ENCODE measurements at regions not wholly inside any gene's neighbourhood (a gene's known extent, or its start where the extent isn't known, plus 50 kb on each side); places are given as distances from the start of the nearest gene placed in this dataset.

DNA sequence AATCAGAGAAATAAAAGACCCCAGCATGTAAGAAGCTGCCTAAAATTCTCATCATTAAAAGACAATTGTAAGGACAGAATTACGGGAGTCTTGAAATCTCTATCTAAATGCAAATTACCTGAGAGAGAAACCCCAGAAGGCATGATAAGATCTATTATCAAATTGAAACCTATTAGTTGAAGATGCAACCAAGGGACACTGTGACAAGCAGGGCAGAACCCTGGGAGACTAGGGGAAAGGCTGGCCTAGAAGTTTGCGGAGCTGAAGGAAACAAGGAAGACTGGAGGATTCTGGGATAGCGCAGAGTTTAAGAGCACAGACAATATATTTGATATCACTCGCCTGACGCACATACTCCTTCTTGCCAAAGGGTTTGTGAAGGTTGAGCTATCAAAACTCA, 319.5 kb upstream of the CHAC2 start:
- Mint-ChIP-seq H3K27ac (no peak overlapping the region), H3K4me3 (no peak overlapping the region), H3K4me1 (no peaks in the 10 kb centered on the region), H3K9me3 (no peaks in the 10 kb centered on the region), H3K27me3 (peaks cover 2 to 4% of the 10 kb centered on the region in 2 donors), H3K36me3 (no peaks in the 10 kb centered on the region)
- CTCF ChIA-PET, result no interaction called here
- Histone ChIP-seq H3K4me3 (ENCODE audit: low read length) (no peak overlapping the region), H3K4me1 (ENCODE audit: insufficient read depth, low read length) (no peaks in the 10 kb centered on the region), H3K27ac (ENCODE audit: low read depth, low read length) (no peak overlapping the region), H3K36me3 (ENCODE audit: insufficient read depth, low read length) (no peaks in the 10 kb centered on the region), H3K27me3 (ENCODE audit: insufficient read depth, low read length, poor library complexity, severe bottlenecking) (no peaks in the 10 kb centered on the region), H3K9me3 (ENCODE audit: low read length) (no peaks in the 10 kb centered on the region)
- DNase-seq, result no peak
- POLR2A ChIA-PET, result no interaction called here

DNA sequence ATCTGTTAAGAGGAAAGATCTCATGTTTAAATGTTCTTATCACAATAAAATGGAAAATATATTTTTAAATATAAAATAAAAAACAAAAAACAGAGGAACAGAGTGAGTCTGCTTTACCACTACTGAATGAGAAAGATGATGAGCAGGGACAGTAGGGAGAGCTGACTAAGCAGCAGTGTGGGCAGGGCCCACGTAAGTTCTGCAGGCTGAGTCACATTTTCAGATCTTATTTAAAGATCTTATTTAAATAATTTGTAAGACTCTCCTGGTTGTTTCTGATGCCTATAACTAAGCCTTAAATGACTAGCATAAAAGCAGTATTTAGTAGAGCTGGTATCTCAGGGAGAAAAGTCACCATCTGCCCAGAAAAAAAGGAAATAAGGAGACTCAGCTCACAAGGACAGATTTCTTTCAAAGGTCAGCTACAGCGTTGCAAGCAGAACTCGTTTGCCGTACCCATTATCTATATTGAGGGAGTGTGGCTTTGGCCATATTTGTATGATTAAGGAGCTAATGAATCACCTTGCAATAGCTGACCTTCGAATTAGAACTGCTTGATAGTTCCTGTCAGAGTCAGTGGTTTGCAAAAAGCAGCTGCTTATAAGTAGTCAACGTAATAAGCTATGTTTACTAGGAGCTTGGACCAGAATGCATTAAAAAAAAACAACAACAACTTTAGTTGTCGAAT, 322.1 kb upstream of the CHAC2 start:
- Histone ChIP-seq H3K27me3 (ENCODE audit: insufficient read depth, low read length, poor library complexity, severe bottlenecking) (no peaks in the 10 kb centered on the region), H3K9me3 (ENCODE audit: low read length) (no peaks in the 10 kb centered on the region), H3K4me3 (ENCODE audit: low read length) (no peak overlapping the region), H3K36me3 (ENCODE audit: insufficient read depth, low read length) (no peaks in the 10 kb centered on the region), H3K4me1 (ENCODE audit: insufficient read depth, low read length) (no peaks in the 10 kb centered on the region), H3K27ac (ENCODE audit: low read depth, low read length) (no peak overlapping the region)
- Mint-ChIP-seq H3K4me1 (no peaks in the 10 kb centered on the region), H3K27me3 (peaks cover 2 to 4% of the 10 kb centered on the region in 2 donors), H3K27ac (no peak overlapping the region), H3K4me3 (no peak overlapping the region), H3K36me3 (no peaks in the 10 kb centered on the region), H3K9me3 (no peaks in the 10 kb centered on the region)
- no peak for DNase-seq
- ChIA-PET POLR2A (no interaction called here), CTCF (no interaction called here)

- Histone ChIP-seq H3K27ac (ENCODE audit: low read depth, low read length) (no peak overlapping the region), H3K27me3 (ENCODE audit: insufficient read depth, low read length, poor library complexity, severe bottlenecking) (no peaks in the 10 kb centered on the region), H3K4me1 (ENCODE audit: insufficient read depth, low read length) (no peaks in the 10 kb centered on the region), H3K4me3 (ENCODE audit: low read length) (no peak overlapping the region), H3K9me3 (ENCODE audit: low read length) (no peaks in the 10 kb centered on the region), H3K36me3 (ENCODE audit: insufficient read depth, low read length) (no peaks in the 10 kb centered on the region)
- DNase-seq, result no peak
- no peak overlapping the region for H3K27ac Mint-ChIP-seq
- H3K4me3 Mint-ChIP-seq, result no peak overlapping the region
- no peaks in the 10 kb centered on the region for H3K9me3 Mint-ChIP-seq
- H3K4me1 Mint-ChIP-seq, result no peaks in the 10 kb centered on the region
- peaks cover 1 to 4% of the 10 kb centered on the region in 2 donors for H3K27me3 Mint-ChIP-seq
- POLR2A ChIA-PET, result no interaction called here
- no peaks in the 10 kb centered on the region for H3K36me3 Mint-ChIP-seq
- CTCF ChIA-PET, result no interaction called here
These were observed 324.8 kb upstream of the CHAC2 start for GRCh38 chr2:53442783-53443182.

DNA sequence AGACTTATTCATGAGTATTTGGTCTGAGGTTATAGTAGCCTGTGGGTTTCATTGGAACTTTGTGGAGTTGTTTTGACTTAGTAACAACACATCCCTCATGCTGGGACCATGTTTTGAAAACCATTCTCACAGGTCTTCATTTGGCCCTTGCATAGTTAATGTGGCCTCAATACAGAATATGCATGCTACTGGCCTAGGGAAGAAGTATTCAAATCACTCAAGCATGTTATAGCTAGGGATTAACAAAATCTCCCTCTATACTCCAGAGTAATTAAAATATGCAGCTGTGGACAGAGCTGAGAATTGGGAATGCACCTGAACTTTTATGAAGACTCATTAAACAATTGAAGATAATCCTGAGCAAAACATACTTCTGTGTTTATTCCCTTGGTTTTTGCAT, 325.5 kb upstream of the CHAC2 start:
- no peaks in the 10 kb centered on the region for H3K4me1 Mint-ChIP-seq
- no peak for DNase-seq
- no peak overlapping the region for H3K4me3 ChIP-seq (ENCODE audit: low read length)
- no peaks in the 10 kb centered on the region for H3K36me3 Mint-ChIP-seq
- no peaks in the 10 kb centered on the region for H3K36me3 ChIP-seq (ENCODE audit: insufficient read depth, low read length)
- no peaks in the 10 kb centered on the region for H3K4me1 ChIP-seq (ENCODE audit: insufficient read depth, low read length)
- no peak overlapping the region for H3K27ac ChIP-seq (ENCODE audit: low read depth, low read length)
- POLR2A ChIA-PET, result no interaction called here
- no peaks in the 10 kb centered on the region for H3K9me3 ChIP-seq (ENCODE audit: low read length)
- no peaks in the 10 kb centered on the region for H3K27me3 ChIP-seq (ENCODE audit: insufficient read depth, low read length, poor library complexity, severe bottlenecking)
- H3K27ac Mint-ChIP-seq, result no peak overlapping the region
- peaks cover 0 to 4% of the 10 kb centered on the region in 2 donors for H3K27me3 Mint-ChIP-seq
- CTCF ChIA-PET, result no interaction called here
- H3K4me3 Mint-ChIP-seq, result no peak overlapping the region
- no peaks in the 10 kb centered on the region for H3K9me3 Mint-ChIP-seq

DNA sequence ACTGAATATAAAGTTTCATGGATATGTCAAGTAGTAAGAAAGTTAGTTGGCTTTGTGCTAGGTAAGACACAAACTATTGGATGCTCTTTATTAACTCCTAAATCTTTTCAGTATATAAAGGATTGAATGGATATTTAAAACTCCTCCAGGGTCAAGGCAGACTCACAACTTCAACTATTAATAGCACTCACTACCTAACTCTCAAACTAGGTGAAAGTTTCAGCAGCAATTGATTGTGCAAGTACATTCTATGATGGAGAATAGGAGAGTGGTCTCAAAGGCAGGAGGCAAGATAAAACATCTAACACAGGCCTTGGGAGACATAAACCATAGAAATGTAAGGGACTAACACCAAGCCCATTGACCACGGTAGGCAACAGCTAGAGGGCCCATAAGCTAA, 328.9 kb upstream of the CHAC2 start:
- Mint-ChIP-seq H3K27me3 (no peaks in the 10 kb centered on the region), H3K9me3 (no peaks in the 10 kb centered on the region), H3K36me3 (no peaks in the 10 kb centered on the region), H3K27ac (no peak overlapping the region), H3K4me1 (no peaks in the 10 kb centered on the region), H3K4me3 (no peak overlapping the region)
- ChIA-PET CTCF (no interaction called here), POLR2A (no interaction called here)
- Histone ChIP-seq H3K9me3 (ENCODE audit: low read length) (no peaks in the 10 kb centered on the region), H3K4me3 (ENCODE audit: low read length) (no peak overlapping the region), H3K27me3 (ENCODE audit: insufficient read depth, low read length, poor library complexity, severe bottlenecking) (no peaks in the 10 kb centered on the region), H3K27ac (ENCODE audit: low read depth, low read length) (no peak overlapping the region), H3K4me1 (ENCODE audit: insufficient read depth, low read length) (no peaks in the 10 kb centered on the region), H3K36me3 (ENCODE audit: insufficient read depth, low read length) (no peaks in the 10 kb centered on the region)
- no peak for DNase-seq

GRCh38 chr2:53438100-53438499, 329.5 kb upstream of the CHAC2 start:
- no peaks in the 10 kb centered on the region for H3K4me1 ChIP-seq (ENCODE audit: insufficient read depth, low read length)
- ChIA-PET CTCF (no interaction called here), POLR2A (no interaction called here)
- Mint-ChIP-seq H3K4me3 (no peak overlapping the region), H3K4me1 (no peaks in the 10 kb centered on the region), H3K27ac (no peak overlapping the region), H3K9me3 (no peaks in the 10 kb centered on the region), H3K27me3 (no peaks in the 10 kb centered on the region), H3K36me3 (no peaks in the 10 kb centered on the region)
- H3K9me3 ChIP-seq (ENCODE audit: low read length), result no peaks in the 10 kb centered on the region
- no peak overlapping the region for H3K27ac ChIP-seq (ENCODE audit: low read depth, low read length)
- no peak for DNase-seq
- H3K27me3 ChIP-seq (ENCODE audit: insufficient read depth, low read length, poor library complexity, severe bottlenecking), result no peaks in the 10 kb centered on the region
- no peak overlapping the region for H3K4me3 ChIP-seq (ENCODE audit: low read length)
- no peaks in the 10 kb centered on the region for H3K36me3 ChIP-seq (ENCODE audit: insufficient read depth, low read length)

- no peaks in the 10 kb centered on the region for H3K4me1 Mint-ChIP-seq
- no peak overlapping the region for H3K27ac ChIP-seq (ENCODE audit: low read depth, low read length)
- H3K4me1 ChIP-seq (ENCODE audit: insufficient read depth, low read length), result no peaks in the 10 kb centered on the region
- no peak overlapping the region for H3K4me3 ChIP-seq (ENCODE audit: low read length)
- H3K27me3 Mint-ChIP-seq, result no peaks in the 10 kb centered on the region
- H3K4me3 Mint-ChIP-seq, result no peak overlapping the region
- no peaks in the 10 kb centered on the region for H3K27me3 ChIP-seq (ENCODE audit: insufficient read depth, low read length, poor library complexity, severe bottlenecking)
- no peaks in the 10 kb centered on the region for H3K9me3 Mint-ChIP-seq
- no peak overlapping the region for H3K27ac Mint-ChIP-seq
- no peaks in the 10 kb centered on the region for H3K36me3 Mint-ChIP-seq
- DNase-seq, result no peak
- H3K36me3 ChIP-seq (ENCODE audit: insufficient read depth, low read length), result no peaks in the 10 kb centered on the region
- ChIA-PET POLR2A (no interaction called here), CTCF (no interaction called here)
- H3K9me3 ChIP-seq (ENCODE audit: low read length), result no peaks in the 10 kb centered on the region
These were observed 330.2 kb upstream of the CHAC2 start for GRCh38 chr2:53437371-53437770.

GRCh38 chr2:53436882-53437281, 330.7 kb upstream of the CHAC2 start:
- POLR2A ChIA-PET, result no interaction called here

GRCh38 chr2:53435610-53436009, 332.0 kb upstream of the CHAC2 start:
- Histone ChIP-seq H3K36me3 (ENCODE audit: insufficient read depth, low read length) (no peaks in the 10 kb centered on the region), H3K4me1 (ENCODE audit: insufficient read depth, low read length) (no peaks in the 10 kb centered on the region), H3K27me3 (ENCODE audit: insufficient read depth, low read length, poor library complexity, severe bottlenecking) (no peaks in the 10 kb centered on the region), H3K27ac (ENCODE audit: low read depth, low read length) (no peak overlapping the region), H3K9me3 (ENCODE audit: low read length) (no peaks in the 10 kb centered on the region), H3K4me3 (ENCODE audit: low read length) (no peak overlapping the region)
- Mint-ChIP-seq H3K27ac (no peak overlapping the region), H3K36me3 (no peaks in the 10 kb centered on the region), H3K4me1 (no peaks in the 10 kb centered on the region), H3K27me3 (no peaks in the 10 kb centered on the region), H3K4me3 (no peak overlapping the region), H3K9me3 (no peaks in the 10 kb centered on the region)
- DNase-seq, result no peak
- POLR2A ChIA-PET, result no interaction called here
- CTCF ChIA-PET, result no interaction called here

More at GRCh38 chr2:53436882-53437281, 330.7 kb upstream of the CHAC2 start:
- no peaks in the 10 kb centered on the region for H3K9me3 Mint-ChIP-seq
- no peaks in the 10 kb centered on the region for H3K4me1 Mint-ChIP-seq
- H3K27ac ChIP-seq (ENCODE audit: low read depth, low read length), result no peak overlapping the region
- no peak overlapping the region for H3K27ac Mint-ChIP-seq
- CTCF ChIA-PET, result no interaction called here
- no peaks in the 10 kb centered on the region for H3K36me3 Mint-ChIP-seq
- no peak for DNase-seq
- no peak overlapping the region for H3K4me3 Mint-ChIP-seq
- no peaks in the 10 kb centered on the region for H3K27me3 ChIP-seq (ENCODE audit: insufficient read depth, low read length, poor library complexity, severe bottlenecking)
- H3K27me3 Mint-ChIP-seq, result no peaks in the 10 kb centered on the region
- H3K36me3 ChIP-seq (ENCODE audit: insufficient read depth, low read length), result no peaks in the 10 kb centered on the region
- no peaks in the 10 kb centered on the region for H3K4me1 ChIP-seq (ENCODE audit: insufficient read depth, low read length)
- H3K9me3 ChIP-seq (ENCODE audit: low read length), result no peaks in the 10 kb centered on the region
- H3K4me3 ChIP-seq (ENCODE audit: low read length), result no peak overlapping the region

Data from CD8-positive, alpha-beta memory T cell (primary cell).